Keratinocyte (primary cell): ENCODE measurements at regions not wholly inside any gene's neighbourhood (a gene's known extent, or its start where the extent isn't known, plus 50 kb on each side); places are given as distances from the start of the nearest gene placed in this dataset.

ENCODE experiments used
- CTCF ChIP-seq, 3 experiments: IDR thresholded peaks in 1 of 3; conservative IDR thresholded peaks in 1 of 3; optimal IDR thresholded peaks in 1 of 3; 2 replicates in 2 of 3; 3 replicates in 1 of 3; pipeline versions ENCODE3 to v1.5.1; 2011; ENCODE audit warnings: low read length in 3 of 3, mild to moderate bottlenecking in 3 of 3, moderate library complexity in 2 of 3, control low read depth in 1 of 3, inconsistent platforms in 1 of 3; ENCODE audit not compliant: insufficient read depth in 2 of 3; ENCODE audit errors: extremely low read depth in 1 of 3
- EZH2 ChIP-seq: IDR thresholded peaks from one replicate; pipeline ENCODE4 v1.6.1; 2012; ENCODE audit warnings: inconsistent platforms, mild to moderate bottlenecking, low read length, moderate library complexity

- TF ChIP-seq CTCF (optimal IDR thresholded peaks at IDR 0.05 in 1 of 3, IDR thresholded peaks at IDR 0.05 in 1 of 3, conservative IDR thresholded peaks at IDR 0.05 in 1 of 3; ENCODE audit: extremely low read depth in 1 of 3, insufficient read depth in 2 of 3, low read length in 3 of 3) (no peak), EZH2 (no peak)
Observed at GRCh38 chr14:85234156-85235025, 295.6 kb upstream of the FLRT2 start.
